ENCODE measurements at regions not wholly inside any gene's neighbourhood (a gene's known extent, or its start where the extent isn't known, plus 50 kb on each side); places are given as distances from the start of the nearest gene placed in this dataset.

- no peak for DNase-seq (ENCODE audit: low spot score)
Measured at GRCh38 chr3:73745526-73746191, 120.9 kb upstream of the PDZRN3 start.

- no peak for DNase-seq (ENCODE audit: low spot score)
Measured at GRCh38 chr3:73743551-73743950, 118.8 kb upstream of the PDZRN3 start.

- DNase-seq (ENCODE audit: low spot score) = no peak
Measured at GRCh38 chr3:73739791-73740453, 115.2 kb upstream of the PDZRN3 start.

DNA sequence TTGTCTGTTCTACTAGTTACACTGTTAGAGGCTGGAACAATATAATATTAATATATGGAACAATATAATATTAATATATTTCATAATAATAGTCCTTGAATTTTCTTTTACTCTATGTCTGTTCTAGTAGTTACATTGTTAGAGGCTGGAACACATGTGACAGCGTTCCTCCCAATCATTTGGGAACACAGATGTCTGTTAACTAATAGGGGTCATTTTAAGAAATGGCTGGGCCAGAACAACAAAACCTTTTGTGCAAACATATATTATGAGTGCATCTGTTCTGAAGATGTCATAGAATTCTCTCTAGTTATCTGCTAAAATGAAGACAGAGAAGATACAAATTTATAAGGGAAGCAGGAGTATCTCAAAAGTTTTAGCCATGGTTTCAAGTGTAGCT is 114.0 kb upstream of the PDZRN3 start:
- no peak for DNase-seq (ENCODE audit: low spot score)

GRCh38 chr3:73734211-73735089 is 109.7 kb upstream of the PDZRN3 start:
- no peak for DNase-seq (ENCODE audit: low spot score)

DNA sequence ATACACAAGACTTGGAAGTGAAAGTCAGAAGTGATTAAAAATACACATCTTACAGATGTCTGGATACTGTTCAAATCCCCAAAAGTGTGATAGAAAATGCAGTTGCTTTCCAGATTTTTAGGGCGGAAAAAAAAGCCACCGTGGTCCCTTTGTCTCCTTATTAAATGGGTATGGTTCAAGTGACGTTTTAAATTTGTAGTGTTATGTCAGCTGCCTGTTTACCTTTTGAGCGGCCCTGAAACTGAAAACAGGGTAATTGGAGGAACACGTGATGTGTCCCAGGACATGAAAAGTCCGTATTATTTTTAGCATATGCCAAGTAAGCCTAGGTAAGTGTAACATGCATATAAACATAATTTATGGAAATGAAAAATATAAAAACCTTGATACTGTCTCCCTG is 109.0 kb upstream of the PDZRN3 start:
- no peak for DNase-seq (ENCODE audit: low spot score)

DNA sequence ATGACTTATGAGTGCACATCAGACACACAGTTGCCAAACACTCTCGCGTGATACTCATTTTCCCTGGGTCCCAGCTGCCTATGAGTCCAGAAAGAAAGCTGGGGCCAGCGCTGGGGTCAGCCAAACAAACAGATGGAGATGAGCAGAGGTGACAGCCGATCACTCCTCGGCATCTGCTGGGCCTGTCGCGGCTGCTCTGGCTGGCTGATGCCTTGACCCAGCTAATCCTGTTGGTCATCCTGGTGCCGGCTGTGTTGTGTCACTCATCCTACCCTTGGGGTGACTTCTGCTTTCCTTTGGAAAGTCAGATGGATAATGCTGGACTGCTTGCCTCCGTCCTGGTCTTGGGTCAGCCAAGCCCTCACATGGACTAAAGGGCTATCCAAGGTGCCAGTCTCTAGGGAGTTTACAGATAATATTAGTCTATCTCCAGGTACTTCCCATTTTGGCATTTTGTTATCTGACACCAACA is 105.3 kb upstream of the PDZRN3 start:
- DNase-seq (ENCODE audit: low spot score) = no peak

DNA sequence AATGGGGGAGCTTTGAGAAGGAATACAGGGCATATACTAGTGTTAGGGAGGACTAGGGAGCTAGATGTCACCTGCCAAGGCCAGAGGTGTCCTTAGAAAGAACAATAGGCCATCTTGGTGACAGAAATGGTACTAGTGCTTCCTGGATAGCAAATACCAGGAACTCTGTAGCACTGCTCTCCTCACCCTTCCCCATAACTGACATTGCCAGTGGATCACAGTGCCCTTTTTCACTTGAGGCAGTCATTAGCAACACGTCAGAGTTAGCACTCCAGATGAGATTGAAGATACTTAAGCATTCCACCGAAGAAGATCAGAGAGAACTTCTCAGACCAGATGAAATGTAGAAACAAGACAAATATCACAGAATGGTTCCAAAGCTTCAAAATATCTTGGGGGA is 103.1 kb upstream of the PDZRN3 start:
- DNase-seq (ENCODE audit: low spot score) = no peak

DNA sequence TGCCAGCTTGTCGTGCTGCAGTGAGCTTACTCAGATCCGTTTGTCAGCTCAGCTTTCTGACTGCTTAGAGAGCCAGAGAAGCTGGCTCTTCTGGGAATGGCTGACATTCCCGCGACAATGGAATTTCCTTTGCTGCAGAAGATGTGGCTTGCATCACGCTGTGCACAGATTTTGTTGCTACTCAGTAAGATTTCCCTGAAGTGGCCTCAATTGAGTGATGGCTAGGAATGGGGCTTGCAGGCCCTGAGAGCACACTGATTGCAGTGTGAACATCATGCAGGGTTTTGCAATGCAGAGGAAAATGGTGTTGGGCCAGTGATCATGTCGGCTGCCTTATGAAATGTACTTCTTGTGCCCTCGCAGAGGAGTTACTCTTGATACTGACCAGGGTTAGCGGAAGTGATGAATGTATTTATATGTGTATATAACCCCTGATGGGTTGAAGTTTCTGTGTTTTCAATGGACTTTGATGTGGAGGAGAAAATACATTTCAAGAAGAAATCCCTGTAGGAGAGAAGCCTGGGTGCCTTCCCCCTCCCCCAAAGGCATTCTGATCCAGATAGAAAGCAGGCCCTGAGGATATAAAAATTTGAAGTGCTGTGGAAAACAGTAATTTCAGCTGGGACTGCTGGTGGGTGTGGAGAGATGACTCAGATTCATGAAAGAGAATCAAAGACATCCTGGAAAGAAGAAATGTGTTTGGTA is 102.5 kb upstream of the PDZRN3 start:
- DNase-seq (ENCODE audit: low spot score) = peak; percentile 75

- no peak for DNase-seq (ENCODE audit: low spot score)
Measured at GRCh38 chr3:73723596-73723995, 98.9 kb upstream of the PDZRN3 start.

DNA sequence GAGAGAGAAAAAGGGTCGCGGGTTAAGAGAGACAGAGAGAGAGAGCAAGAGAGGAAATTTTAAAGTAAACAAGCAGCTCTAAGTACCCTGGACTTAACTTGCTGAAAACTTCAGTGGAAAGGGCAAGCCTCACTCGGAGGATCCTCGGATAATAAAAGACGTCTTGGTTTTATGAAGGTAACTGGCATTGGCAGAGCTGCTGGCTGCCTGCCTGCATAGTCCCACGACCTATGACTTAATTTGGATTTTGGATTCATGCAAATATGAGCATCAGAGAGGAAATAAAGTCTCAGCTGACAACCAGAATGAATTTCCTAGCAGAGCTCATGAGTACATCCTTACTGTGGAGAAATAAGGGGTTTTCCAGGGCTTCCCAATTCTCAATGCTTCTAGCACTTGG is 95.1 kb upstream of the PDZRN3 start:
- DNase-seq (ENCODE audit: low spot score) = peak; percentile 16

DNA sequence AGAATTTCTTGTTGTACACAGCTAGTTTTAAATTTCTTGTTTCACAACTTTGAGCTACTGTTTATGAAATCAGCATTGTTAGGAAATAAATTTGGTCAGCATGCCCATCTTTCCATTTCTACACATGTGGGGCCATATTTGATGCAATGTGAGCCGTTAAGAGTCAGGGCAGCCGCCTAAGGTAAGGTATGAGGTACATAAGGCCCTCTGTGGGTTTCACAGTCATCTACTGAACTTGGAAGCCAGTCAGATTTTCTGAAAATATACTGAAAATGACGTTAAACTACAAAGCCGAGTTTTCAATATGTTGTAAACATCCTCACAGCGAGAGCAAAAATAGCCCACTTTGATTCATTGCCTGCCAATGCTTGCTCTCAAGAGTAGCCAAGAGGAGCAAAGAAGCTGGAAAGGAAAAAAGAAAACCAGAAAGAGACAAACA is 94.7 kb upstream of the PDZRN3 start:
- DNase-seq (ENCODE audit: low spot score) = peak; percentile 40

GRCh38 chr3:73718326-73719110 is 93.8 kb upstream of the PDZRN3 start:
- DNase-seq (ENCODE audit: low spot score) = no peak

- peak; percentile 37 for DNase-seq (ENCODE audit: low spot score)
Measured at GRCh38 chr3:73716418-73716817, 91.7 kb upstream of the PDZRN3 start.

GRCh38 chr3:73710340-73710739 is 85.6 kb upstream of the PDZRN3 start:
- DNase-seq (ENCODE audit: low spot score) = no peak

- no peak for DNase-seq (ENCODE audit: low spot score)
Measured at GRCh38 chr3:73709712-73710111, 85.0 kb upstream of the PDZRN3 start.

DNA sequence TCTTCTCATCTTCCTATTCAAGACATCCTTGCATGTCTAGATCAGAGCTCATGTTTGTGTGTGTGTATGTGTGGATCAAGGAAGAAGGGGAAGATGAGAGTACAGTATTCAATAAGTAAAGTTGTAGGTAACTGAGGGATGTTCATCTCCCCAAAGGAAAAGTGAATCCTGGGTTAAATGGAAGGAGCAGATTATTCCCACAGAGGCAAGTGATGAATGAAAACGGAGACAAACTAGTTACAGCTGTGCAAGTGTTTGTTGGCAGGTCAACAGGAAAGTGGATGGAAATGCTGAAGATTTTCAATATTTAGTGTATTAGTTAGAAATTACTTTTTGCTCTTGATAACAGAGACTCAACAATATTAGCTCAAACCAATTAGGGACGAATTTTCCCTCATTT is 84.2 kb upstream of the PDZRN3 start:
- DNase-seq (ENCODE audit: low spot score) = no peak

GRCh38 chr3:73707772-73708171 is 83.0 kb upstream of the PDZRN3 start:
- DNase-seq (ENCODE audit: low spot score) = peak; percentile 37

GRCh38 chr3:73706771-73707170 is 82.0 kb upstream of the PDZRN3 start:
- DNase-seq (ENCODE audit: low spot score) = no peak

- DNase-seq (ENCODE audit: low spot score) = no peak
Measured at GRCh38 chr3:73705792-73706191, 81.1 kb upstream of the PDZRN3 start.

DNA sequence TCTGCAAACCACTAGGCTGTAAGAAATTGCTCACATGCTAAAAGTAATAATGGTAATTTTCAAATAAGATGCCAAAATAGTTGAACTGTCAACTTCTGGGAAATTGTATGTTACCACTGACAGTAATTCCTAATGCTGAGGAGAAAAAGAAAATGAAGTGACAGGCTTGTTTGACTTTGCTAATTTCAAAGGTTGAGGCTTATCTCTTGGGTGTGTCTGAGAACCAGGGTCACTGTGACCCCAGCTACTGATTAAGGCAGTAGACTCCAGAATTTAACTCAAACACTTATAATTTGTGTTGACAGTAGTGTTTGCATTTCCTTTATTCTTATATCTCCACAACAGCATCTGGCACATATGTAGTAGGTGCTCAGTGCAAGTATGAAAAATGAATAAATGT is 74.6 kb upstream of the PDZRN3 start:
- no peak for DNase-seq (ENCODE audit: low spot score)

Measured in AG20443 (cell line).